ENCODE measurements at regions not wholly inside any gene's neighbourhood (a gene's known extent, or its start where the extent isn't known, plus 50 kb on each side); places are given as distances from the start of the nearest gene placed in this dataset.

DNA sequence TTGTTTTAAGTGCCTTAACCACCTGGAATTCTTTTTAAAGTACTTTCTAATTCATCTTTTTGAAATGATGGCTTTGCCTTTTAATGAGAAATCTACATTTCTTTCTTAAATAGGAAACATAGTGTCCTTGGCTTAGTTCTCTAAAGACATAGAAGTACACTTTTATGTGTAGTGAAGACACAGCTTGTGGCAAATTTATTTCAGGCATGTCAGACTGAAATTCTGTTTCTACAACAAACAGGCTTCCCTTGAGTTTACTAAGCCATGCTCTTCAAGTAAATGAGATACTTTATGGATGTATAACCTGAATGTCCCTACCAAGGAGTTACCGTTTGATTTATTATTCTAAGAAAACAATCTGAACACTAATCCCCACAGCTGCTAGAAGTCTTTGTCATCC is 136.9 kb upstream of the MAGI2 start:
- Histone ChIP-seq H3K27ac (no peak overlapping the region), H3K27me3 (no peaks in the 10 kb centered on the region), H3K36me3 (no peaks in the 10 kb centered on the region), H3K4me3 (no peak overlapping the region), H3K4me1 (no peaks in the 10 kb centered on the region), H3K9me3 (no peaks in the 10 kb centered on the region)
- ATAC-seq (no peak), FAIRE-seq (no peak), DNase-seq (no peak)
- WGBS, 2 donors, result 85 to 87% methylated on average over 1 of the region's 1 CpG
- intact Hi-C loops (cut with DNase I), result no loop called here
- TF ChIP-seq, protein P1, sequence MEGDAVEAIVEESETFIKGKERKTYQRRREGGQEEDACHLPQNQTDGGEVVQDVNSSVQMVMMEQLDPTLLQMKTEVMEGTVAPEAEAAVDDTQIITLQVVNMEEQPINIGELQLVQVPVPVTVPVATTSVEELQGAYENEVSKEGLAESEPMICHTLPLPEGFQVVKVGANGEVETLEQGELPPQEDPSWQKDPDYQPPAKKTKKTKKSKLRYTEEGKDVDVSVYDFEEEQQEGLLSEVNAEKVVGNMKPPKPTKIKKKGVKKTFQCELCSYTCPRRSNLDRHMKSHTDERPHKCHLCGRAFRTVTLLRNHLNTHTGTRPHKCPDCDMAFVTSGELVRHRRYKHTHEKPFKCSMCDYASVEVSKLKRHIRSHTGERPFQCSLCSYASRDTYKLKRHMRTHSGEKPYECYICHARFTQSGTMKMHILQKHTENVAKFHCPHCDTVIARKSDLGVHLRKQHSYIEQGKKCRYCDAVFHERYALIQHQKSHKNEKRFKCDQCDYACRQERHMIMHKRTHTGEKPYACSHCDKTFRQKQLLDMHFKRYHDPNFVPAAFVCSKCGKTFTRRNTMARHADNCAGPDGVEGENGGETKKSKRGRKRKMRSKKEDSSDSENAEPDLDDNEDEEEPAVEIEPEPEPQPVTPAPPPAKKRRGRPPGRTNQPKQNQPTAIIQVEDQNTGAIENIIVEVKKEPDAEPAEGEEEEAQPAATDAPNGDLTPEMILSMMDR (IDR thresholded peaks at IDR 0.05), result no peak

DNA sequence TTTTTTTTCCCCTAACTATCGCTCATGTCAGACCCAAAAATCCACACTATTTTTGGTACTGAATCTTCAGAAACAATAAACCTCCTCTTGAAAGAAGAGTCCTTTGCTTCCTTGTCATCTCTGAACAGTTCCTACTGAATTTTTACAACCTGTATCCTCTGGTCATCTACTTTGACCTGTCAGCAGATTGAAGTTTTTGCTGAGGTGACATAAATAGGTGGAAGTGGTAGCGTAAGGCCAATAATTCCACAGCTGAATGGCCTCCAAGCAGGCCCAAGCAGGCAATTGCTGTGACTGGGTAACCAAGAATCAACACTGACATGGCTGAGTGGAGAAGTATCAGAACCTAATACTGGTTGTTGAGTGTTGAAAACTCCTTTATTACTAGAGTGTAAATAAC is 117.4 kb upstream of the MAGI2 start:
- TF ChIP-seq, protein P1 (IDR thresholded peaks at IDR 0.05), result no peak
- ATAC-seq, result no peak
- DNase-seq, result no peak
- 75 to 86% methylated on average over 2 of the region's 2 CpGs for WGBS, 2 donors
- FAIRE-seq, result no peak
- Histone ChIP-seq H3K27me3 (no peaks in the 10 kb centered on the region), H3K36me3 (no peaks in the 10 kb centered on the region), H3K4me3 (no peak overlapping the region), H3K9me3 (no peaks in the 10 kb centered on the region), H3K27ac (no peak overlapping the region), H3K4me1 (no peaks in the 10 kb centered on the region)
- intact Hi-C loops (cut with DNase I), result no loop called here

DNA sequence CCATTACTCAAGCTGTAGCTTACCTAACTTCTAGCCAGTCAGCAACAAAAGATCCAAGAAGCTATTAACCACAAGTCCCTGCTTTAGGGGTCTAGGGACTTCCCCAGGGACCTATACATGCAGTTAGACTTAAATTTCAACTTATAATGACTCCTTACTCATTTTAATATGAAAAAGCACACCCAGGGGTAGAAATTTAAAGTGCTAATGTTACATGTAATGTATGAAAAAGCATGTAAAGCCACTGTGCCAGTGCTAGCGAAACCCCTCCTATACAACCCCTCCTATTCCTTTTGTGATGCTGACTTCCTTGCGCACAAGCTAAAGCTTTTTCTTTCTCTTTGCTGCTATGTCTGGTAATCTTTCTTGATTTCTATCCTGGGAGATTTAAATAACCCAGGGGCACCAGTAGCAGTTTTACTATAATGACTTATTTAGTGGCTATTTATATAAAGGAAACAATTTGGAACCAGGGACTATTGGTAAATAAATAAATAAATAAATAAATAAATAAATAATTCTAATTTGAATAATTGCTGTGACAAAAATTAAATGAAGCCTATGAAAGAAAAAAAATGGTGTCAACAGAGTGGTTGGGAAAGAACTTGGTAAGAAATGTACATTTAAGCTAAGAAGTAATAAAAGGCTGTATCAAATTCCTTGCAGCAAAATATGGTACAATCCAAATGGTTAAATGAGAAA is 110.5 kb upstream of the MAGI2 start:
- no peaks in the 10 kb centered on the region for H3K36me3 ChIP-seq
- no peak for DNase-seq
- intact Hi-C loops (cut with DNase I), result no loop called here
- no peak overlapping the region for H3K27ac ChIP-seq
- no peak for ATAC-seq
- TF ChIP-seq, protein P1 (IDR thresholded peaks at IDR 0.05), result no peak
- no peaks in the 10 kb centered on the region for H3K27me3 ChIP-seq
- no peaks in the 10 kb centered on the region for H3K4me1 ChIP-seq
- 87 to 90% methylated on average over 2 of the region's 2 CpGs for WGBS, 2 donors
- no peaks in the 10 kb centered on the region for H3K9me3 ChIP-seq
- no peak for FAIRE-seq
- no peak overlapping the region for H3K4me3 ChIP-seq

DNA sequence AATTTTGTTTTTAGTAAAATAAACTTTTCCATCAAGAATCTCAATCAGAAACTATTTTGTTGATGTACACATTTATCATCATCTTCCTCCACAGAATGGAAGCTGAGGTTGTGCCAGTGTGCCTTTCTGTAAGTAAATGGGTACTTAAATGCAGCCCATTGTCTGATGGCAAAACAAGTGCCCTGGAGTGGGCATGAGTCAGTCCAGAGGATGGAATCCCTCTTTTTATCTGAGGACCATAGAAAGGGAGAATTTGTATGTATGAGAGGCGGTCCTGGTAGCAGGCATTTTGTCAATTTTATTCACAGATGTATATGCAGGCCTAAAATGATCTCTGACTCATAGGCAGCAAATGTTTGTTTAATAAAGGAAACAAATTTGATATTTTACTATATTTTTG is 102.1 kb upstream of the MAGI2 start:
- no peak overlapping the region for H3K27ac ChIP-seq
- no peaks in the 10 kb centered on the region for H3K9me3 ChIP-seq
- WGBS, 2 donors, result 82 to 87% methylated on average over 1 of the region's 1 CpG
- no peaks in the 10 kb centered on the region for H3K4me1 ChIP-seq
- intact Hi-C loops (cut with DNase I), result no loop called here
- H3K27me3 ChIP-seq, result peaks cover 0 to 6% (median 0%) of the 10 kb centered on the region in 4 donors
- DNase-seq (no peak), FAIRE-seq (no peak), ATAC-seq (no peak)
- TF ChIP-seq, protein P1 (IDR thresholded peaks at IDR 0.05), result no peak
- no peak overlapping the region for H3K4me3 ChIP-seq
- H3K36me3 ChIP-seq, result no peaks in the 10 kb centered on the region

DNA sequence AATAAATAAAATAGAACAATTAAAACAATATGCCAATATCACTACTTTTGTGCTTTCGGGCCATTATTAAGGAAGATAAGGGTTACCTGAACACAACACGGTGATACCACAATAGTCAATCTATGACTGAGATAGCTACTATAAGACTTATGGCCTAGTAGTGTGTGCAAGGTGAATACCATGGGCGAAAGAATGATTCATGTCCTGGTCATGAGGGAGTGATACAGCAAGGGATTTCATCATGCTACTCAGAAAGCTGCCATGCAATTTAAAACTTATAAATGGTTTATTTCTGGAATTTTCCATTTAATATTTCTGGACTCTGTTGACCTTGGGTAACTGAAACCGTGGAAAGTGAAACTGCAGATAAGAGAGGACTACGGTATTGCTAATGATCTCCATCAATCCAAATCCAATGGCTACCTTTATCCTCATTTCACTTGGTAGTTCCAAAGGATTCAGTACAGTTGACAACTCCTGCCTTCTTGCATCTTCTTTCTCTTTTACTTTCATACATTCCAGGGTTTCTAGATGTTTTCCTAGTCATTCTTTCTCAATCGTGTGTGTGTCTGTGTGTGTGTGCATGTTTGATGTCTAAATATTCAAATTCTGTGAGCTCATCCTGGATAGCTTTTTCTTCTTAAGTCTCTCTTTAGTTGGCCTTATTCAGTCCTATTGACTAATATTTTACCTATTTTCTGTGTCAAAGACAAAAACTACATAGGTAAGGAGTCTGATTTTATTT is 100.5 kb upstream of the MAGI2 start:
- H3K9me3 ChIP-seq, result no peaks in the 10 kb centered on the region
- no peaks in the 10 kb centered on the region for H3K4me1 ChIP-seq
- intact Hi-C loops (cut with DNase I), result no loop called here
- DNase-seq, result no peak
- 52 to 68% methylated on average over 6 of the region's 6 CpGs for WGBS, 2 donors
- TF ChIP-seq, protein P1 (IDR thresholded peaks at IDR 0.05), result no peak
- H3K27me3 ChIP-seq, result peaks cover 0 to 6% (median 0%) of the 10 kb centered on the region in 4 donors
- ATAC-seq, result no peak
- no peak overlapping the region for H3K27ac ChIP-seq
- no peak for FAIRE-seq
- no peak overlapping the region for H3K4me3 ChIP-seq
- no peaks in the 10 kb centered on the region for H3K36me3 ChIP-seq

All from pancreas (tissue), 10 donors.